PFSK-1 (cell line): ENCODE measurements at regions not wholly inside any gene's neighbourhood (a gene's known extent, or its start where the extent isn't known, plus 50 kb on each side); places are given as distances from the start of the nearest gene placed in this dataset.

ENCODE experiments used
- FOXP2 ChIP-seq: optimal IDR thresholded peaks from 2 replicates; pipeline ENCODE3; 2011; ENCODE audit warnings: borderline replicate concordance, control low read depth, inconsistent platforms; ENCODE audit not compliant: insufficient read depth; ENCODE audit errors: extremely low read length, extremely low read depth
- POLR2AphosphoS5 ChIP-seq: IDR thresholded peaks from 2 replicates; pipeline ENCODE4 v1.6.1; 2012; ENCODE audit warnings: low read depth, mild to moderate bottlenecking, control low read depth, low read length, moderate library complexity
- REST ChIP-seq, 2 experiments: IDR thresholded peaks; 2 replicates each; pipeline versions ENCODE4 v1.6.1 to v1.8.0; 2011 to 2012; ENCODE audit warnings: low read depth in 2 of 2, low read length in 2 of 2, control low read depth in 1 of 2, inconsistent platforms in 1 of 2, mild to moderate bottlenecking in 1 of 2, moderate library complexity in 1 of 2; ENCODE audit not compliant: insufficient read depth in 1 of 2
- SIN3A ChIP-seq: IDR thresholded peaks from 2 replicates; pipeline ENCODE4 v1.6.1; 2012; ENCODE audit warnings: mild to moderate bottlenecking, low read length, moderate library complexity, borderline replicate concordance; ENCODE audit not compliant: insufficient read depth
- TAF1 ChIP-seq: IDR thresholded peaks from 2 replicates; pipeline ENCODE4 v1.6.1; 2012; ENCODE audit warnings: low read length, control low read depth, borderline replicate concordance; ENCODE audit not compliant: insufficient read depth

DNA sequence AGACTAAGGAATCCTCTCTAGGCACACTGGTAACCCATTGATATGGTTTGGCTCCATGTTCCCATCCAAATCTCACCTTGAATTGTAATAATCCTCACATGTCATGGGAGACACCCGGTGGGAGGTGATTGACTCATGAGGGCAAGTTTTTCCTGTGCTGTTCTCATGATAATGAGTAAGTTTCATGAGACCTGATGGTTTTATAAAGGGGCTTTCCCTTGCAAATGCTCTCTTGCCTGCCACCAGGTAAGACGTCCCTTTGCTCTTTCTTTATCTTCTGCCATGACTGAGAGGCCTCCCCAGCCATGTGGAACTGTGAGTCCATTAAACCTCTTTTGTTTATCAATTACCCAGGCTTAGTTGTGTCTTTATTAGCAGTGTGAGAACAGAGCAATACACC lies 81.4 kb upstream of the GPC6 start:
- TF ChIP-seq POLR2AphosphoS5 (no peak), REST (IDR thresholded peaks at IDR 0.05; ENCODE audit: insufficient read depth in 1 of 2, low read depth in 2 of 2, low read length in 2 of 2) (no peak), TAF1 (no peak), SIN3A (no peak), FOXP2 (no peak)
